HL-60 (cell line): ENCODE measurements at regions not wholly inside any gene's neighbourhood (a gene's known extent, or its start where the extent isn't known, plus 50 kb on each side); places are given as distances from the start of the nearest gene placed in this dataset.

Source experiments
- DNase-seq, 2 experiments: peaks; one replicate each; pipeline ENCODE4 v3.0.0-alpha.2; 2010 to 2020; ENCODE audit warnings: low read depth in 1 of 2, low spot score in 1 of 2
- H3K27ac ChIP-seq: fragments of 250-450 bp; sonication (Bioruptor Pico); replicated peaks from 2 replicates; pipeline ENCODE4 v1.5.1; 2020; ENCODE audit warnings: mild to moderate bottlenecking, moderate library complexity
- H3K27me3 ChIP-seq: fragments of 250-450 bp; sonication (Bioruptor Pico); 2 replicates; pipeline ENCODE4 v1.5.1; 2021; ENCODE audit warnings: mild to moderate bottlenecking, moderate library complexity; ENCODE audit not compliant: insufficient read depth, poor library complexity, severe bottlenecking
- H3K4me3 ChIP-seq: replicated peaks from 2 replicates; pipeline ENCODE4 v1.5.1; 2011; ENCODE audit warnings: mild to moderate bottlenecking, control low read depth, low read length; ENCODE audit not compliant: insufficient read depth
- CTCF ChIP-seq: IDR thresholded peaks from one replicate; pipeline ENCODE4 v1.5.1; 2011; ENCODE audit warnings: low read length, control low read depth, inconsistent platforms; ENCODE audit not compliant: insufficient read depth
- GABPA ChIP-seq: IDR thresholded peaks from 2 replicates; pipeline ENCODE4 v1.6.1; 2012; ENCODE audit warnings: low read depth
- POLR2AphosphoS5 ChIP-seq: IDR thresholded peaks from 2 replicates; pipeline ENCODE4 v1.6.1; 2012; ENCODE audit warnings: low read depth
- REST ChIP-seq: IDR thresholded peaks from 2 replicates; pipeline ENCODE4 v1.6.1; 2012; ENCODE audit warnings: low read depth; ENCODE audit not compliant: insufficient replicate concordance
- SPI1 ChIP-seq: IDR thresholded peaks from 2 replicates; pipeline ENCODE4 v1.6.1; 2012; ENCODE audit warnings: low read depth, mild to moderate bottlenecking, borderline replicate concordance

GRCh38 chr9:131799177-131799823 lies 59.4 kb upstream of the RAPGEF1 start:
- TF ChIP-seq CTCF, result no peak
- peak; percentile 99 for TF ChIP-seq REST
- TF ChIP-seq POLR2AphosphoS5, result no peak
- no peak for TF ChIP-seq GABPA
- no peak for TF ChIP-seq SPI1
- Histone ChIP-seq H3K27ac (no peak overlapping the region), H3K27me3 (no peaks in the 10 kb centered on the region), H3K4me3 (no peak overlapping the region)
- peak; percentile 4 to 20 for DNase-seq

- TF ChIP-seq REST (no peak), CTCF (no peak), POLR2AphosphoS5 (no peak), GABPA (no peak), SPI1 (no peak)
- DNase-seq, result no peak
- no peak overlapping the region for H3K4me3 ChIP-seq
- H3K27me3 ChIP-seq, result no peaks in the 10 kb centered on the region
- H3K27ac ChIP-seq, result no peak overlapping the region
These were observed 58.4 kb upstream of the RAPGEF1 start for GRCh38 chr9:131798246-131798645.

- TF ChIP-seq CTCF (no peak), REST (no peak), POLR2AphosphoS5 (no peak), GABPA (no peak), SPI1 (no peak)
- no peak for DNase-seq
- no peaks in the 10 kb centered on the region for H3K27me3 ChIP-seq
These were observed 54.5 kb upstream of the RAPGEF1 start for GRCh38 chr9:131794393-131794792.

More at GRCh38 chr9:131794393-131794792, 54.5 kb upstream of the RAPGEF1 start:
- Histone ChIP-seq H3K4me3 (no peak overlapping the region), H3K27ac (no peak overlapping the region)
